Breast epithelium (tissue), 4 donors: ENCODE measurements at regions not wholly inside any gene's neighbourhood (a gene's known extent, or its start where the extent isn't known, plus 50 kb on each side); places are given as distances from the start of the nearest gene placed in this dataset.

Experiments used
- DNase-seq, 2 donors: peaks; one replicate each; pipeline ENCODE4 v3.0.0-alpha.2; 2019; ENCODE audit warnings: low spot score in 2 of 2
- H3K27ac ChIP-seq, 2 donors: fragments of 200-600 bp; sonication (generic) in 1 of 2; one replicate each; pipeline ENCODE4 v1.5.1; 2016 to 2019; ENCODE audit warnings: mild to moderate bottlenecking in 1 of 2
- H3K27me3 ChIP-seq, 2 donors: fragments of 200-600 bp; sonication (generic) in 1 of 2; one replicate each; pipeline versions ENCODE4 v1.5.1 to v1.6.0; 2017 to 2019; ENCODE audit warnings: control low read depth in 1 of 2, mild to moderate bottlenecking in 1 of 2
- H3K36me3 ChIP-seq: fragments of 200-600 bp; one replicate; pipeline ENCODE4 v1.5.1; 2019
- H3K4me1 ChIP-seq, 2 donors: fragments of 200-600 bp; sonication (generic); one replicate each; pipeline ENCODE4 v1.5.1; 2016 to 2019; ENCODE audit warnings: control low read depth in 1 of 2
- H3K4me3 ChIP-seq, 3 donors: fragments of 200-600 bp; sonication (generic); 1 replicate in 2 of 3; 2 replicates in 1 of 3; pipeline ENCODE4 v1.5.1; 2016 to 2019; ENCODE audit warnings: mild to moderate bottlenecking in 3 of 3, moderate library complexity in 2 of 3
- H3K9me3 ChIP-seq, 2 donors: fragments of 200-600 bp; sonication (generic) in 1 of 2; one replicate each; pipeline ENCODE4 v1.5.1; 2016 to 2019; ENCODE audit warnings: control low read depth in 1 of 2
- CTCF ChIP-seq, 3 donors: fragments of 450-650 bp; IDR thresholded peaks; one replicate each; pipeline ENCODE4 v1.5.1; 2016 to 2017; ENCODE audit warnings: antibody characterized with exemption in 3 of 3, mild to moderate bottlenecking in 3 of 3, moderate library complexity in 3 of 3
- POLR2A ChIP-seq: fragments of 450-650 bp; IDR thresholded peaks from one replicate; pipeline ENCODE4 v1.6.1; 2016; ENCODE audit warnings: antibody characterized with exemption, mild to moderate bottlenecking, moderate library complexity
- POLR2AphosphoS5 ChIP-seq, 3 donors: sonication (generic); formaldehyde crosslinking; IDR thresholded peaks; one replicate each; pipeline ENCODE4 v1.6.1; 2017; ENCODE audit warnings: antibody characterized with exemption in 3 of 3
- intact Hi-C: fragments of 100-400 bp; cut with DNase I; formaldehyde crosslinking; loops from one replicate; pipeline ENCODE4 v1.15.1; 2023; ENCODE audit warnings: low total_unique reads

- H3K27me3 ChIP-seq, result no peaks in the 10 kb centered on the region
- H3K36me3 ChIP-seq, result no peaks in the 10 kb centered on the region
- TF ChIP-seq POLR2A (no peak), POLR2AphosphoS5 (IDR thresholded peaks at IDR 0.05) (no peak), CTCF (IDR thresholded peaks at IDR 0.05) (no peak)
- H3K4me1 ChIP-seq, result no peaks in the 10 kb centered on the region
- H3K9me3 ChIP-seq, result no peaks in the 10 kb centered on the region
- no peak overlapping the region for H3K27ac ChIP-seq
- H3K4me3 ChIP-seq, result no peak overlapping the region
- DNase-seq, result no peak
- intact Hi-C loops, result no loop called here
Measured at GRCh38 chr1:219703368-219703639, 90.4 kb upstream of the ZC3H11B start.

GRCh38 chr1:219701476-219701875 is 88.6 kb upstream of the ZC3H11B start:
- Histone ChIP-seq H3K4me3 (no peak overlapping the region), H3K27me3 (no peaks in the 10 kb centered on the region), H3K36me3 (no peaks in the 10 kb centered on the region), H3K27ac (no peak overlapping the region), H3K4me1 (no peaks in the 10 kb centered on the region), H3K9me3 (no peaks in the 10 kb centered on the region)
- DNase-seq, result no peak
- TF ChIP-seq POLR2AphosphoS5 (IDR thresholded peaks at IDR 0.05), result no peak
- TF ChIP-seq CTCF (IDR thresholded peaks at IDR 0.05), result no peak
- no peak for TF ChIP-seq POLR2A
- intact Hi-C loops, result no loop called here

- Histone ChIP-seq H3K9me3 (no peaks in the 10 kb centered on the region), H3K36me3 (no peaks in the 10 kb centered on the region), H3K27ac (no peak overlapping the region), H3K4me3 (no peak overlapping the region), H3K27me3 (no peaks in the 10 kb centered on the region), H3K4me1 (no peaks in the 10 kb centered on the region)
- TF ChIP-seq POLR2A (no peak), CTCF (IDR thresholded peaks at IDR 0.05) (no peak), POLR2AphosphoS5 (IDR thresholded peaks at IDR 0.05) (no peak)
- intact Hi-C loops, result no loop called here
- DNase-seq, result no peak
Measured at GRCh38 chr1:219699870-219700269, 87.0 kb upstream of the ZC3H11B start.

GRCh38 chr1:219697682-219698081 is 84.8 kb upstream of the ZC3H11B start:
- Histone ChIP-seq H3K27me3 (no peaks in the 10 kb centered on the region), H3K9me3 (no peaks in the 10 kb centered on the region), H3K36me3 (no peaks in the 10 kb centered on the region), H3K27ac (no peak overlapping the region), H3K4me1 (no peaks in the 10 kb centered on the region), H3K4me3 (no peak overlapping the region)
- TF ChIP-seq POLR2A (no peak), POLR2AphosphoS5 (IDR thresholded peaks at IDR 0.05) (no peak), CTCF (IDR thresholded peaks at IDR 0.05) (no peak)
- intact Hi-C loops, result no loop called here
- no peak for DNase-seq

- Histone ChIP-seq H3K27ac (no peak overlapping the region), H3K27me3 (no peaks in the 10 kb centered on the region), H3K4me3 (no peak overlapping the region), H3K36me3 (no peaks in the 10 kb centered on the region), H3K4me1 (no peaks in the 10 kb centered on the region), H3K9me3 (no peaks in the 10 kb centered on the region)
- TF ChIP-seq POLR2AphosphoS5 (IDR thresholded peaks at IDR 0.05) (no peak), POLR2A (no peak), CTCF (IDR thresholded peaks at IDR 0.05) (no peak)
- no peak for DNase-seq
- intact Hi-C loops, result no loop called here
Measured at GRCh38 chr1:219692981-219693380, 80.1 kb upstream of the ZC3H11B start.
